ENCODE measurements at regions not wholly inside any gene's neighbourhood (a gene's known extent, or its start where the extent isn't known, plus 50 kb on each side); places are given as distances from the start of the nearest gene placed in this dataset.

- no peak for TF ChIP-seq RNF2 (IDR thresholded peaks at IDR 0.05; ENCODE audit: borderline replicate concordance, low read depth, low read length, missing control alignments, poor library complexity, severe bottlenecking)
- TF ChIP-seq EGR1 (IDR thresholded peaks at IDR 0.05; ENCODE audit: borderline replicate concordance, low read depth, low read length) = no peak
- TF ChIP-seq HDAC6 (IDR thresholded peaks at IDR 0.05; ENCODE audit: low read depth, low read length) = no peak
- TF ChIP-seq CBX5 (IDR thresholded peaks at IDR 0.05; ENCODE audit: low read depth, low read length) = no peak
- no peak for TF ChIP-seq SAP30 (IDR thresholded peaks at IDR 0.05; ENCODE audit: insufficient read depth, insufficient replicate concordance, low read length)
- TF ChIP-seq TAF7 (optimal IDR thresholded peaks at IDR 0.05; ENCODE audit: borderline replicate concordance, low read depth, low read length) = no peak
- TF ChIP-seq ATF2 (IDR thresholded peaks at IDR 0.05; ENCODE audit: low read length) = no peak
- no peak for TF ChIP-seq EZH2 (IDR thresholded peaks at IDR 0.05; ENCODE audit: low read depth, low read length, severe bottlenecking)
- TF ChIP-seq SIX5 (IDR thresholded peaks at IDR 0.05; ENCODE audit: low read depth, low read length) = no peak
- no peak for TF ChIP-seq GTF2F1 (IDR thresholded peaks at IDR 0.05; ENCODE audit: borderline replicate concordance, low read depth, low read length)
- TF ChIP-seq CTCF (IDR thresholded peaks at IDR 0.05; ENCODE audit: control extremely low read depth in 1 of 3, insufficient read depth in 1 of 3, low read depth in 1 of 3, low read length in 3 of 3) = peak in 2 of 3 experiments; percentile 73 to 77; a peak in 3 of 4 replicates
- TF ChIP-seq FOSL1 (IDR thresholded peaks at IDR 0.05; ENCODE audit: insufficient read depth, low read depth, low read length) = no peak
- no peak for TF ChIP-seq ZNF274 (IDR thresholded peaks at IDR 0.05; ENCODE audit: borderline replicate concordance, extremely low read depth, low read length)
- TF ChIP-seq CEBPB (IDR thresholded peaks at IDR 0.05; ENCODE audit: low read depth, low read length) = peak; percentile 79
- peak; percentile 84 to 88 for TF ChIP-seq RAD21 (IDR thresholded peaks at IDR 0.05 in 1 of 2, conservative IDR thresholded peaks at IDR 0.05 in 1 of 2; ENCODE audit: low read depth in 2 of 2, low read length in 2 of 2)
Measured at GRCh38 chr4:169810325-169811323, 52.9 kb upstream of the HPF1 start (continued).

Measured in H1 (cell line).